ENCODE measurements at regions not wholly inside any gene's neighbourhood (a gene's known extent, or its start where the extent isn't known, plus 50 kb on each side); places are given as distances from the start of the nearest gene placed in this dataset.

- peaks cover 12% of the 10 kb centered on the region for H3K27me3 Mint-ChIP-seq
- H3K27ac Mint-ChIP-seq = no peak overlapping the region
- no peak overlapping the region for H3K4me3 Mint-ChIP-seq
- H3K4me1 Mint-ChIP-seq = no peaks in the 10 kb centered on the region
- DNase-seq (no peak), ATAC-seq (no peak)
- H3K36me3 Mint-ChIP-seq (ENCODE audit: low read depth) = no peaks in the 10 kb centered on the region
- no peaks in the 10 kb centered on the region for H3K9me3 ChIP-seq (ENCODE audit: control insufficient read depth, low read length, poor library complexity, severe bottlenecking)
Measured at GRCh38 chr7:156101355-156101754, 289.1 kb upstream of the SHH start.

GRCh38 chr7:156100086-156100485 lies 287.8 kb upstream of the SHH start:
- ATAC-seq (no peak), DNase-seq (no peak)
- Mint-ChIP-seq H3K36me3 (ENCODE audit: low read depth) (no peaks in the 10 kb centered on the region), H3K27me3 (peaks cover 16% of the 10 kb centered on the region), H3K27ac (no peak overlapping the region), H3K4me3 (no peak overlapping the region), H3K4me1 (no peaks in the 10 kb centered on the region)
- H3K9me3 ChIP-seq (ENCODE audit: control insufficient read depth, low read length, poor library complexity, severe bottlenecking) = no peaks in the 10 kb centered on the region

- no peaks in the 10 kb centered on the region for H3K4me1 Mint-ChIP-seq
- DNase-seq = no peak
- no peaks in the 10 kb centered on the region for H3K36me3 Mint-ChIP-seq (ENCODE audit: low read depth)
- ATAC-seq = no peak
- H3K27me3 Mint-ChIP-seq = peaks cover 15% of the 10 kb centered on the region
- H3K27ac Mint-ChIP-seq = no peak overlapping the region
- no peaks in the 10 kb centered on the region for H3K9me3 ChIP-seq (ENCODE audit: control insufficient read depth, low read length, poor library complexity, severe bottlenecking)
- no peak overlapping the region for H3K4me3 Mint-ChIP-seq
Measured at GRCh38 chr7:156099085-156099484, 286.8 kb upstream of the SHH start.

GRCh38 chr7:156096771-156097538 lies 284.7 kb upstream of the SHH start:
- H3K4me3 Mint-ChIP-seq = no peak overlapping the region
- H3K36me3 Mint-ChIP-seq (ENCODE audit: low read depth) = peaks cover 3% of the 10 kb centered on the region
- ATAC-seq (no peak), DNase-seq (no peak)
- no peaks in the 10 kb centered on the region for H3K4me1 Mint-ChIP-seq
- no peak overlapping the region for H3K27ac Mint-ChIP-seq
- H3K9me3 ChIP-seq (ENCODE audit: control insufficient read depth, low read length, poor library complexity, severe bottlenecking) = no peaks in the 10 kb centered on the region
- H3K27me3 Mint-ChIP-seq = peaks cover 26% of the 10 kb centered on the region

- H3K4me3 Mint-ChIP-seq = no peak overlapping the region
- H3K27me3 Mint-ChIP-seq = peaks cover 32% of the 10 kb centered on the region
- peaks cover 3% of the 10 kb centered on the region for H3K36me3 Mint-ChIP-seq (ENCODE audit: low read depth)
- no peak for DNase-seq
- H3K27ac Mint-ChIP-seq = no peak overlapping the region
- H3K4me1 Mint-ChIP-seq = no peaks in the 10 kb centered on the region
- H3K9me3 ChIP-seq (ENCODE audit: control insufficient read depth, low read length, poor library complexity, severe bottlenecking) = no peaks in the 10 kb centered on the region
- ATAC-seq = no peak
Measured at GRCh38 chr7:156095908-156096539, 283.8 kb upstream of the SHH start.

GRCh38 chr7:156094350-156095146 lies 282.3 kb upstream of the SHH start:
- Mint-ChIP-seq H3K4me3 (no peak overlapping the region), H3K36me3 (ENCODE audit: low read depth) (peaks cover 3% of the 10 kb centered on the region)

GRCh38 chr7:156092307-156092706 lies 280.0 kb upstream of the SHH start:
- ATAC-seq (no peak), DNase-seq (no peak)
- Mint-ChIP-seq H3K27me3 (peaks cover 39% of the 10 kb centered on the region), H3K27ac (no peak overlapping the region), H3K4me1 (no peaks in the 10 kb centered on the region), H3K36me3 (ENCODE audit: low read depth) (peaks cover 3% of the 10 kb centered on the region), H3K4me3 (no peak overlapping the region)
- H3K9me3 ChIP-seq (ENCODE audit: control insufficient read depth, low read length, poor library complexity, severe bottlenecking) = no peaks in the 10 kb centered on the region

More at GRCh38 chr7:156094350-156095146, 282.3 kb upstream of the SHH start:
- Mint-ChIP-seq H3K27ac (no peak overlapping the region), H3K27me3 (peaks cover 34% of the 10 kb centered on the region), H3K4me1 (no peaks in the 10 kb centered on the region)
- H3K9me3 ChIP-seq (ENCODE audit: control insufficient read depth, low read length, poor library complexity, severe bottlenecking) = no peaks in the 10 kb centered on the region
- DNase-seq (no peak), ATAC-seq (no peak)

- no peaks in the 10 kb centered on the region for H3K9me3 ChIP-seq (ENCODE audit: control insufficient read depth, low read length, poor library complexity, severe bottlenecking)
- peaks cover 33% of the 10 kb centered on the region for H3K27me3 Mint-ChIP-seq
- no peak overlapping the region for H3K27ac Mint-ChIP-seq
- no peak for DNase-seq
- peaks cover 3% of the 10 kb centered on the region for H3K36me3 Mint-ChIP-seq (ENCODE audit: low read depth)
- H3K4me1 Mint-ChIP-seq = no peaks in the 10 kb centered on the region
- H3K4me3 Mint-ChIP-seq = no peak overlapping the region
- no peak for ATAC-seq
Measured at GRCh38 chr7:156091519-156092080, 279.3 kb upstream of the SHH start.

GRCh38 chr7:156090988-156091387 lies 278.7 kb upstream of the SHH start:
- peaks cover 33% of the 10 kb centered on the region for H3K27me3 Mint-ChIP-seq
- H3K4me3 Mint-ChIP-seq = no peak overlapping the region
- peaks cover 3% of the 10 kb centered on the region for H3K36me3 Mint-ChIP-seq (ENCODE audit: low read depth)
- no peaks in the 10 kb centered on the region for H3K4me1 Mint-ChIP-seq
- ATAC-seq (no peak), DNase-seq (no peak)
- no peak overlapping the region for H3K27ac Mint-ChIP-seq
- no peaks in the 10 kb centered on the region for H3K9me3 ChIP-seq (ENCODE audit: control insufficient read depth, low read length, poor library complexity, severe bottlenecking)

- peaks cover 24% of the 10 kb centered on the region for H3K27me3 Mint-ChIP-seq
- H3K36me3 Mint-ChIP-seq (ENCODE audit: low read depth) = peaks cover 3% of the 10 kb centered on the region
- peaks cover 3% of the 10 kb centered on the region for H3K9me3 ChIP-seq (ENCODE audit: control insufficient read depth, low read length, poor library complexity, severe bottlenecking)
- DNase-seq (no peak), ATAC-seq (no peak)
- no peaks in the 10 kb centered on the region for H3K4me1 Mint-ChIP-seq
- no peak overlapping the region for H3K4me3 Mint-ChIP-seq
- no peak overlapping the region for H3K27ac Mint-ChIP-seq
Measured at GRCh38 chr7:156089222-156089621, 277.0 kb upstream of the SHH start.

GRCh38 chr7:156088115-156088514 lies 275.9 kb upstream of the SHH start:
- DNase-seq (no peak), ATAC-seq (no peak)
- H3K9me3 ChIP-seq (ENCODE audit: control insufficient read depth, low read length, poor library complexity, severe bottlenecking) = peaks cover 3% of the 10 kb centered on the region
- peaks cover 18% of the 10 kb centered on the region for H3K27me3 Mint-ChIP-seq
- H3K4me3 Mint-ChIP-seq = no peak overlapping the region
- H3K36me3 Mint-ChIP-seq (ENCODE audit: low read depth) = peaks cover 3% of the 10 kb centered on the region
- no peak overlapping the region for H3K27ac Mint-ChIP-seq
- H3K4me1 Mint-ChIP-seq = no peaks in the 10 kb centered on the region

- no peak for ATAC-seq
- Mint-ChIP-seq H3K4me1 (no peaks in the 10 kb centered on the region), H3K4me3 (no peak overlapping the region), H3K27ac (no peak overlapping the region), H3K27me3 (peaks cover 14% of the 10 kb centered on the region), H3K36me3 (ENCODE audit: low read depth) (no peaks in the 10 kb centered on the region)
- peaks cover 3% of the 10 kb centered on the region for H3K9me3 ChIP-seq (ENCODE audit: control insufficient read depth, low read length, poor library complexity, severe bottlenecking)
- no peak for DNase-seq
Measured at GRCh38 chr7:156082048-156083040, 270.1 kb upstream of the SHH start.
